ENCODE measurements at regions not wholly inside any gene's neighbourhood (a gene's known extent, or its start where the extent isn't known, plus 50 kb on each side); places are given as distances from the start of the nearest gene placed in this dataset.

- DNase-seq (ENCODE audit: low read depth in 1 of 2, low spot score in 1 of 2), result no peak
- ATAC-seq, result no peak
- TF ChIP-seq ZC3H11A (IDR thresholded peaks at IDR 0.05), result no peak
- no peak for TF ChIP-seq ATOH8 (CRISPR knock-in tag; IDR thresholded peaks at IDR 0.05; ENCODE audit: low read depth)
- no peak for TF ChIP-seq KDM1A (IDR thresholded peaks at IDR 0.05; ENCODE audit: low read depth)
- TF ChIP-seq MAFK (IDR thresholded peaks at IDR 0.05; ENCODE audit: partially characterized antibody), result no peak
- no peak for TF ChIP-seq CHD2 (IDR thresholded peaks at IDR 0.05; ENCODE audit: low read length, partially characterized antibody)
- TF ChIP-seq JUNB (IDR thresholded peaks at IDR 0.05), result no peak
- no peak for TF ChIP-seq MYC (IDR thresholded peaks at IDR 0.05; ENCODE audit: borderline replicate concordance, low read length)
- TF ChIP-seq, protein P1, sequence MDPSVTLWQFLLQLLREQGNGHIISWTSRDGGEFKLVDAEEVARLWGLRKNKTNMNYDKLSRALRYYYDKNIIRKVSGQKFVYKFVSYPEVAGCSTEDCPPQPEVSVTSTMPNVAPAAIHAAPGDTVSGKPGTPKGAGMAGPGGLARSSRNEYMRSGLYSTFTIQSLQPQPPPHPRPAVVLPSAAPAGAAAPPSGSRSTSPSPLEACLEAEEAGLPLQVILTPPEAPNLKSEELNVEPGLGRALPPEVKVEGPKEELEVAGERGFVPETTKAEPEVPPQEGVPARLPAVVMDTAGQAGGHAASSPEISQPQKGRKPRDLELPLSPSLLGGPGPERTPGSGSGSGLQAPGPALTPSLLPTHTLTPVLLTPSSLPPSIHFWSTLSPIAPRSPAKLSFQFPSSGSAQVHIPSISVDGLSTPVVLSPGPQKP (IDR thresholded peaks at IDR 0.05; ENCODE audit: low read depth, low read length), result no peak
- no peak for TF ChIP-seq CHD4 (IDR thresholded peaks at IDR 0.05; ENCODE audit: borderline replicate concordance)
- no peak for TF ChIP-seq ESRRA (IDR thresholded peaks at IDR 0.05; ENCODE audit: borderline replicate concordance, low read length)
- TF ChIP-seq, protein P2, sequence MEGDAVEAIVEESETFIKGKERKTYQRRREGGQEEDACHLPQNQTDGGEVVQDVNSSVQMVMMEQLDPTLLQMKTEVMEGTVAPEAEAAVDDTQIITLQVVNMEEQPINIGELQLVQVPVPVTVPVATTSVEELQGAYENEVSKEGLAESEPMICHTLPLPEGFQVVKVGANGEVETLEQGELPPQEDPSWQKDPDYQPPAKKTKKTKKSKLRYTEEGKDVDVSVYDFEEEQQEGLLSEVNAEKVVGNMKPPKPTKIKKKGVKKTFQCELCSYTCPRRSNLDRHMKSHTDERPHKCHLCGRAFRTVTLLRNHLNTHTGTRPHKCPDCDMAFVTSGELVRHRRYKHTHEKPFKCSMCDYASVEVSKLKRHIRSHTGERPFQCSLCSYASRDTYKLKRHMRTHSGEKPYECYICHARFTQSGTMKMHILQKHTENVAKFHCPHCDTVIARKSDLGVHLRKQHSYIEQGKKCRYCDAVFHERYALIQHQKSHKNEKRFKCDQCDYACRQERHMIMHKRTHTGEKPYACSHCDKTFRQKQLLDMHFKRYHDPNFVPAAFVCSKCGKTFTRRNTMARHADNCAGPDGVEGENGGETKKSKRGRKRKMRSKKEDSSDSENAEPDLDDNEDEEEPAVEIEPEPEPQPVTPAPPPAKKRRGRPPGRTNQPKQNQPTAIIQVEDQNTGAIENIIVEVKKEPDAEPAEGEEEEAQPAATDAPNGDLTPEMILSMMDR (IDR thresholded peaks at IDR 0.05), result no peak
- no peak for TF ChIP-seq ZNF302 (CRISPR knock-in tag; IDR thresholded peaks at IDR 0.05)
- H3K4me1 ChIP-seq, result no peaks in the 10 kb centered on the region
- no peak overlapping the region for H3K27ac ChIP-seq
- H3K4me2 ChIP-seq, result no peak overlapping the region
- H3K4me3 ChIP-seq, result no peak overlapping the region
- POLR2A ChIA-PET, result no interaction called here
- CTCF ChIA-PET, result no interaction called here
- WGBS (ENCODE audit: missing lambda C conversion rate), result 43% methylated on average over 2 of the region's 2 CpGs
- FAIRE-seq, result no peak
- no peaks in the 10 kb centered on the region for H3K9me3 ChIP-seq
Measured at GRCh38 chr4:79233820-79234219, 92.0 kb downstream of the NAA11 start.

DNA sequence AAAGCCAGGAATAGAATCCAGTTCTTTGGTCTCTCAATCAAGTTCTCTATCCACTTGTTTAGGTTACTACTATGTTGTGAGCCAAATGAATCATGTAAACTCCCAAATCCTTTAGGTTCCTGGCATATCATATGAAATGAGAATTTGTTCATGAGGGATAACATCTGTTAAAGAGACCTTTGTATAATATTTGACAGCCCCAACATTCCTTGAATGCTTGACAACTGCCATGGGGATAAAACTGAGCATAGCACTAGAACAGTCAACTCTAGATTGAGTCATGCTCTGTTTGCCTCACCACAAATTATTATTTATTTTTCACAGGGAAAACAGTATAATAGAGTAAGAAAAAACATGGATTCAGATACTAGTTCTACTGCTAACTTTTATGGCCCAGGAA, 93.3 kb downstream of the NAA11 start:
- POLR2A ChIA-PET, result no interaction called here
- FAIRE-seq (no peak), DNase-seq (ENCODE audit: low read depth in 1 of 2, low spot score in 1 of 2) (no peak)

More for the DNA sequence above, 93.3 kb downstream of the NAA11 start:
- CTCF ChIA-PET, result no interaction called here
- ATAC-seq, result no peak
- no peaks in the 10 kb centered on the region for H3K4me1 ChIP-seq
- no peak overlapping the region for H3K27ac ChIP-seq
- no peak overlapping the region for H3K4me2 ChIP-seq
- H3K9me3 ChIP-seq, result no peaks in the 10 kb centered on the region
- TF ChIP-seq JUN (IDR thresholded peaks at IDR 0.05) (no peak), KDM5A (IDR thresholded peaks at IDR 0.05) (no peak), HOXA7 (CRISPR knock-in tag; IDR thresholded peaks at IDR 0.05) (no peak), HEYL (CRISPR knock-in tag; IDR thresholded peaks at IDR 0.05) (no peak), RCOR1 (IDR thresholded peaks at IDR 0.05; ENCODE audit: low read depth, low read length) (no peak), HES2 (IDR thresholded peaks at IDR 0.05) (no peak), PBX3 (IDR thresholded peaks at IDR 0.05) (no peak), EHMT2 (IDR thresholded peaks at IDR 0.05; ENCODE audit: low read depth) (no peak), SMC3 (IDR thresholded peaks at IDR 0.05) (no peak), HOXB13 (CRISPR knock-in tag; IDR thresholded peaks at IDR 0.05; ENCODE audit: low read depth) (no peak), RARB (CRISPR knock-in tag; IDR thresholded peaks at IDR 0.05) (no peak), CHD4 (IDR thresholded peaks at IDR 0.05; ENCODE audit: borderline replicate concordance) (no peak), PHF8 (IDR thresholded peaks at IDR 0.05; ENCODE audit: borderline replicate concordance, low read depth) (no peak), HMGXB4 (CRISPR knock-in tag; IDR thresholded peaks at IDR 0.05; ENCODE audit: borderline replicate concordance) (no peak), NPAS2 (CRISPR knock-in tag; IDR thresholded peaks at IDR 0.05; ENCODE audit: borderline replicate concordance) (no peak), TFCP2L1 (CRISPR knock-in tag; IDR thresholded peaks at IDR 0.05) (no peak), GATA3 (IDR thresholded peaks at IDR 0.05; ENCODE audit: borderline replicate concordance) (no peak), RFX5 (IDR thresholded peaks at IDR 0.05) (no peak)
- no peak overlapping the region for H3K4me3 ChIP-seq

All from A549 (cell line).